ENCODE measurements at regions not wholly inside any gene's neighbourhood (a gene's known extent, or its start where the extent isn't known, plus 50 kb on each side); places are given as distances from the start of the nearest gene placed in this dataset.

- H4K20me1 ChIP-seq (ENCODE audit: insufficient read depth) = no peaks in the 10 kb centered on the region
- peak overlapping the region; percentile 86 for H2AFZ ChIP-seq (ENCODE audit: low read depth)
- H3K27me3 ChIP-seq (ENCODE audit: insufficient read depth) = no peaks in the 10 kb centered on the region
- H3K4me3 ChIP-seq (ENCODE audit: low read depth in 2 of 2, low read length in 1 of 2) = peak overlapping the region in 1 of 2 experiments; percentile 38; a peak in 3 of 4 replicates
- peak overlapping the region; percentile 65 to 100 for H3K27ac ChIP-seq (ENCODE audit: low read depth in 2 of 2, low read length in 1 of 2)
- no peaks in the 10 kb centered on the region for H3K9me2 ChIP-seq
- H3K36me3 ChIP-seq (replicated peaks in 1 of 2; ENCODE audit: control insufficient read depth in 1 of 2, insufficient read depth in 2 of 2, low read length in 1 of 2) = no peaks in the 10 kb centered on the region
- ChIA-PET CTCF (interaction anchor here (0.6 to 1.8 kb wide), 19 partner anchors 12 to 243 kb away, joined by 3 to 10 read pairs (median 3); no protein-coding TSS in a partner anchor), POLR2A (interaction anchor here (0.5 to 4.4 kb wide), 20 partner anchors 16 to 391 kb away, joined by 3 to 33 read pairs (median 4); no protein-coding TSS in a partner anchor)
- 15% methylated on average over 12 of the region's 15 CpGs for WGBS (ENCODE audit: low lambda C conversion rate)
- H3K4me2 ChIP-seq = peak overlapping the region; percentile 84
- peak; percentile 88 for DNase-seq
- no peaks in the 10 kb centered on the region for H3K79me2 ChIP-seq (ENCODE audit: insufficient read depth)
- H3K9me3 ChIP-seq = no peaks in the 10 kb centered on the region
- peak overlapping the region; percentile 29; the same call in 1 of the 2 replicates for H3K9ac ChIP-seq
- H3K4me1 ChIP-seq (ENCODE audit: control insufficient read depth in 1 of 2, insufficient read depth in 2 of 2, low read depth in 1 of 2, low read length in 1 of 2) = peaks cover 27 to 42% of the 10 kb centered on the region in 2 experiments
- peaks cover 4% of the 10 kb centered on the region for H3F3A ChIP-seq (replicated peaks; ENCODE audit: insufficient read depth)
- TF ChIP-seq IRF3 (IDR thresholded peaks at IDR 0.05; ENCODE audit: low read depth, low read length) (no peak), FOSL2 (IDR thresholded peaks at IDR 0.05; ENCODE audit: borderline replicate concordance, low read depth) (no peak), PBX3 (IDR thresholded peaks at IDR 0.05) (peak; percentile 75), SIN3A (IDR thresholded peaks at IDR 0.05; ENCODE audit: borderline replicate concordance, low read depth, low read length) (no peak), NRF1 (IDR thresholded peaks at IDR 0.05; ENCODE audit: low read depth, low read length) (no peak), EZH2phosphoT487 (IDR thresholded peaks at IDR 0.05; ENCODE audit: borderline replicate concordance, low read depth) (no peak), SMC3 (IDR thresholded peaks at IDR 0.05; ENCODE audit: low read depth, low read length) (peak; percentile 11), TAF1 (IDR thresholded peaks at IDR 0.05; ENCODE audit: borderline replicate concordance, low read depth, low read length) (no peak), RXRA (IDR thresholded peaks at IDR 0.05; ENCODE audit: borderline replicate concordance, low read depth) (peak; percentile 97), GABPA (IDR thresholded peaks at IDR 0.05; ENCODE audit: low read depth) (no peak), MXI1 (IDR thresholded peaks at IDR 0.05; ENCODE audit: low read depth, low read length) (no peak), TEAD4 (IDR thresholded peaks at IDR 0.05; ENCODE audit: borderline replicate concordance, insufficient read depth) (no peak), USF2 (IDR thresholded peaks at IDR 0.05; ENCODE audit: borderline replicate concordance, low read depth, low read length) (no peak), CTCF (IDR thresholded peaks at IDR 0.05) (no peak), USF1 (IDR thresholded peaks at IDR 0.05; ENCODE audit: borderline replicate concordance, low read depth) (no peak), TCF12 (IDR thresholded peaks at IDR 0.05) (peak; percentile 94), EP300 (IDR thresholded peaks at IDR 0.05; ENCODE audit: borderline replicate concordance in 1 of 2, low read depth in 1 of 2, low read length in 1 of 2) (peak; percentile 65 to 73; a peak in 3 of 4 replicates), GATA2 (CRISPR knock-in tag; IDR thresholded peaks at IDR 0.05) (peak; percentile 58; the same call in 1 of the 2 replicates), ELF1 (IDR thresholded peaks at IDR 0.05) (no peak), RAD21 (IDR thresholded peaks at IDR 0.05; ENCODE audit: low read length) (no peak; the same call in none of the 2 replicates), POLR2AphosphoS5 (IDR thresholded peaks at IDR 0.05; ENCODE audit: low read depth, low read length) (peak; percentile 65), YY1 (IDR thresholded peaks at IDR 0.05; ENCODE audit: low read depth) (peak; percentile 22; the same call in 1 of the 2 replicates), RCOR1 (IDR thresholded peaks at IDR 0.05; ENCODE audit: low read length) (peak; percentile 33; the same call in 1 of the 2 replicates), CHD2 (IDR thresholded peaks at IDR 0.05; ENCODE audit: low read length, partially characterized antibody) (peak; percentile 78), JUND (IDR thresholded peaks at IDR 0.05) (no peak), NFIC (IDR thresholded peaks at IDR 0.05; ENCODE audit: borderline replicate concordance) (peak; percentile 96), FOXJ3 (CRISPR knock-in tag; IDR thresholded peaks at IDR 0.05) (peak; percentile 70; the same call in 1 of the 2 replicates)
- TF ChIP-seq, protein P1, sequence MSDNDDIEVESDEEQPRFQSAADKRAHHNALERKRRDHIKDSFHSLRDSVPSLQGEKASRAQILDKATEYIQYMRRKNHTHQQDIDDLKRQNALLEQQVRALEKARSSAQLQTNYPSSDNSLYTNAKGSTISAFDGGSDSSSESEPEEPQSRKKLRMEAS (IDR thresholded peaks at IDR 0.05; ENCODE audit: low read depth) = 0 out of 2 replicates have a peak, but pooled peaks have one; percentile 26
Measured at GRCh38 chr11:116312570-116313391, 460.0 kb downstream of the BUD13 start.

Data from SK-N-SH (cell line).